Left hindlimb (tissue), 1 donor: ENCODE measurements at regions not wholly inside any gene's neighbourhood (a gene's known extent, or its start where the extent isn't known, plus 50 kb on each side); places are given as distances from the start of the nearest gene placed in this dataset.

Experiments
- DNase-seq: peaks from one replicate; pipeline ENCODE4 v3.0.0-alpha.2; 2018

DNA sequence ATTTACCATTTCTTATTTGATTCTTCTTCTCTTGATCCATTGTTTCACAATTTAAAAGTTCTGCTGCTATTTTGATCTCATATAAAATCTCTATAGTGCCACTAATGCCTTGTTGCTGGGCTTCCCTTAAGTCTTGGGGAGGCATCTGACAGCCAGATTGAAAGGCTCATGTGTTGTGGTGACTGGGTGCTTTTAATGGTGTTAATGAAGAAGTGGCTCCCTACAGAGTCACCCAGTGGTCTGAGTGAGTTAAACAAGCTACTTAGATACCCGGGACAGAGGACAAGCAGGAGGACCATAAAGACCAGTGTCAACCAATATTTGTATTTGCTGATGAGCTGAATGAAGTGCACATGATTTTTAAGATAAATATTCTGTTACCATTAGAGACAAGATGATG lies 176.4 kb upstream of the HABP2 start:
- DNase-seq: no peak

DNA sequence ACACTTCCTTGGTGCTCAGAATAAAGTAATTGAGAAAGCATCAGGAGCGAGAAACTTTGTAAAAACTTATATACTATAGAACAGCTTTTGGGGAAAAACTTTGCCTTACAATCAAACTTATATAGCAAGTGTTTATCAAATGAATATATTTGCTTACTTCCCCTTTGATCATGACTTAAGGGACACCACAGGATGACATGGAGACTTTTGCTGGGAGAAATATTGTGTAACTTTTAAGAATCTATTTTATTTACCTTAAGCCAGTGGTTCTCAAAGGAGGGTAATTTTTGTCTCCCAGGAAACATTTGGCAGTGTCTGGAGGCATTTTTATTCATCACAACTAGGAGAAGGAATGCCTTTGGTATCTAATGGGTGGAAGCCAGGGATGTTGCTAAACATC lies 173.8 kb upstream of the HABP2 start:
- DNase-seq: no peak

GRCh38 chr10:113381416-113381815 lies 171.4 kb upstream of the HABP2 start:
- DNase-seq: no peak

GRCh38 chr10:113381981-113382509 lies 170.8 kb upstream of the HABP2 start:
- no peak for DNase-seq

GRCh38 chr10:113382691-113383090 lies 170.2 kb upstream of the HABP2 start:
- DNase-seq: no peak

DNA sequence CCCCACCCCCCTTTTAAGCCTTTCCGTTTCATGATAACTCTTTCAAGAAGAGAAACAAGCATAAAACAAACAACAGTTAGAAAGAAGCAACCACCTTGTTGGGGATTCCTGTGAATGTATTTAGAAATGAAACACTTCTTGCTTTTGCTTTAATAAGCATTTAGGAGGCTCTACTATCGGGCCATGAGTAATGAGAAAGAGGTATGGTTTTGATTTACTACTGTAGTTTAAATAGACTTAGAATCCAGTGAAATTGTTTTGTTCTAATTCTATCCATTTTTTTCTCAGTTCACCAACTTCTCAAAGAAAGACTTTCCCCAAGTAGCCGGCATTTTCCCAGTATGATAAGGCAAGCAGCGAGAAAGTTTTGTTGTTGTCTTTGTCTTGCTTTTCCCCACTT lies 168.7 kb upstream of the HABP2 start:
- no peak for DNase-seq

DNA sequence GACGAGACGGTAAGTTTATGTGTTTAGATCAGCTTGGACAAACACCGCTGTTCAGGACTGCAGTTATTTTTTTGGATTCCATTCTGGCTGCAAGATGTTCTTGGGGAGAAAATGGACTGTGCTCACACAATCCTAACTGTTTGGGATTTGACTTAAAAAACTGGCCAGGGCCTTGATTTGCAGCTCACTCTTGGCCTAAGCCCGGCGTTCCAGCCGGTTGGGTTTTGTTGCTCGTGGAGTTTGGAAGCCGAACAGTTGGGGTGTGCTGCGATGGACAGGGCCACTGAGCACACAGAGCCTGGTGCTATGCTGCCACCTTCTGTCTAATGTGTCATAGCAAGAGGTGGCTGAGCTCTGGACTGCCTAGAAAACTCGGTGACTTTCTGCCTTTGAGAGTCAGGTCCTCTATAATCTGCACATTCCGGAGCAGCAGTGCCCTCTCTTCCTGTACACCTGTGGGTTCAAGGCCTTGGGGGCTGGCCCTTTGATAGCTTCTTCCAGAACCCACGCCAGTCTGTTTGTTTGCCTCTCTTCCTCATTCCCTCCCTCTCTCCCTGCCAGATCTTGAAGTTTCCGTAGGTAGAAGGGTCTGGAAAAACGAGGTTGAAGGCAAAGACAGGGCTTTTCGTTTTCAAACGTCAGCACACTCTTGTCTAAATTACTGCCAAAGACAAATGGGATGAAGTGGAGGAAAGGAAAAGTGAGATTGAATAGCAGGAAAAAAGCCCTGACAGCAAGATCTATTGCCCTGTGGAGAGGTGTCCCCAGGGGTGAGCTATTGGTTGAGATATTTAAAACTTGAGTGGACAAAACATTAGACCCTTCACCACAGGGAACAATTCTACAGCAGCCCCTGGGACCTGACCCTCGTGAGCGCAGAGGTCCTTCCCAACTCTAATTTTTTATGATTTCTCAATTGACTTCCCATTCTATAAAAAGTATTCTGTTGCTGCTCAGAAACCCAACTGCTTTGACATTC lies 167.5 kb upstream of the HABP2 start:
- peak; percentile 95 for DNase-seq

DNA sequence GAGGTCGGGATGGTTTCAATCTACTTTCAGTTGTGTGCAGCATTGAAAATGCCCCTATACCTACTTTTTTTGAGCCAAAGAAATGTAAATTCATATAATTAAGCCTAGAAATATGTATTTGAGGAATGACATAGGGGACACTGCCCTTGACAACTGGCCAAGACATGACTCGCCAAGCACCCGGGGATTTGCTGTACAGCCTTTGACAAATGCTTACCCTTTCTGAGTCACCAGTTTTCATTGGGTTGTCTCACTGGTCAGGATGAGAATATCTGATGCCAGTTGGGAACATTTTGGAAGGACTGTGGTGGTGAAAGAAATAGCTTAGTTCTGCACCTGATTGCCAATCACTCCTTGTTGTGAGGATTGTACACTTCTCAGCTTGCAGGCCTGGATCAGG lies 166.8 kb upstream of the HABP2 start:
- DNase-seq: no peak

- DNase-seq: no peak
Observed at GRCh38 chr10:113389969-113390368, 162.9 kb upstream of the HABP2 start.

GRCh38 chr10:113390896-113391295 lies 162.0 kb upstream of the HABP2 start:
- no peak for DNase-seq

DNA sequence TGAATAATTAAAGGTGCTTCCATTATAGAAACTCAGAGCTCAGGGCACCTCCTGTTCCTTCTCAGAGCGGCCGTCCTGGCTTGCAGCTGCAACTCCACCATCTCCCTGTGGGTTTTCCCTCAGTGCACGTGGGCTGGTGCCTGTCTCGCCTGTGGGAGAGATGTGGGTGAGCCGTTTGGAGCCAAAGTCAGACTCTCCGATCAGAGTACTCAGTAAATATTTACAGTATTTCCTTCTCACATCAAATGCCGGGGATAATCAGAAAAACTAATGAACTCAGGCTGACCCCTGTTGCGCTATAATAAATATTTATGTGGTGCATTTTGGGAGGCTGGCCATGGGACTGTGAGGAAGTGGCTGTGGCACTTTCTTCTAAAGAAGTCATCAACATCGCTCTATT lies 155.8 kb upstream of the HABP2 start:
- DNase-seq: no peak

- DNase-seq: no peak
Observed at GRCh38 chr10:113399065-113399464, 153.8 kb upstream of the HABP2 start.

- no peak for DNase-seq
Observed at GRCh38 chr10:113402602-113403001, 150.3 kb upstream of the HABP2 start.

DNA sequence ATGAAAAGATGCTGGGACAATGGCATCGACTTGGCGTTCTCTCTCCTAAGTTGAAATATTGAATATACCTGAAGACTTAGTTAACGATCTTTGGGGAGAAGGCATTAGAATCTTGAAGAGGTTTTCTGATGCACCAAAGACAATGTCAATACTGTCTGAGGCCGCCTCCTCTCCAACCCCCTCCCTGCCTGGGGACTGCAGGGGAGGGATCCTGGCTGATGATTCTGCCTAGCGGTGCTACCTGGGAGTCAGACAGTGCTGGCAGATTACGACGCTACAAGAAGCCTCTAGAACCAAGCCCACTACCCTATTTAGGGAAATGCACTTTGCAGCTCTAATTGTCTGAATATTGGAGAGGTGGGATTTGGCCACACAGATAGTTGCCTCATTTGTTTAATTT lies 145.6 kb upstream of the HABP2 start:
- DNase-seq: no peak

DNA sequence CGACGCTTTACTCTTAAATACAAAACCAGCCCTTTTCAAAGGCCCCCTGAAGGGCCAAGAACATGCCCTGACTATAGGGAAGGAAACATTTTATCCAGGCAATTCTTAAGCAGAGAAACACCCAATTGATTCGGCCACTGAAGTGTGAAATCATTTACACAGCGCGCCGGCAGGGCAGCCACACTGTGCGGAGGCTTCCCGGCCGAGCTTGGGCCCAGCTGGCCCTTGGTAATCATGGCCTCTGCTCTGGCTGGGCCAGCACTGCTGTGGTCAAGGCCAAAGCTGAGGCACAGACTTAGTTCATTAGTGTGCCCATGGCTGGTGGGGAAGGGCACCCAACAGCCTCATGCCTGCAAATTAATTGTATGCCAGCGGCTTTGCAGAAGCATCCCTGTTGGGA lies 143.7 kb upstream of the HABP2 start:
- DNase-seq: no peak

GRCh38 chr10:113410618-113411017 lies 142.2 kb upstream of the HABP2 start:
- DNase-seq: no peak

DNA sequence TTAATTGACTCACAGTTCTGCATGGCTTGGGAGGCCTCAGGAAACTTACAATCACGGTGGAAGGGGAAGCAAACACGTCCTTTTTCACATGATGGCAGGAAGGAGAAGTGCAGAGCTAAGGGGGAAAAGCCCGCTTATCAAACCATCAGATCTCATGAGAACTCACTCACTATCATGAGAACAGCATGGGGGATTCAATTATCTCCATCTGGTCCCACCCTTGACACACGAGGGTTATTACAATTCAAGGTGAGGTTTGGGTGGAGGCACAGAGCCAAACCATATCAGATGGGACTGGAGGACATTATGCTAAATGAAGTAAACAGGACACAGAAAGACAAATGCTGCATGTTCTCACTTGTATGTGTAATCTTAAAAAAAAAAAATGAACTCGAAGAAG lies 141.4 kb upstream of the HABP2 start:
- no peak for DNase-seq

GRCh38 chr10:113412161-113412560 lies 140.7 kb upstream of the HABP2 start:
- no peak for DNase-seq

- DNase-seq: no peak
Observed at GRCh38 chr10:113414543-113414942, 138.3 kb upstream of the HABP2 start.

DNA sequence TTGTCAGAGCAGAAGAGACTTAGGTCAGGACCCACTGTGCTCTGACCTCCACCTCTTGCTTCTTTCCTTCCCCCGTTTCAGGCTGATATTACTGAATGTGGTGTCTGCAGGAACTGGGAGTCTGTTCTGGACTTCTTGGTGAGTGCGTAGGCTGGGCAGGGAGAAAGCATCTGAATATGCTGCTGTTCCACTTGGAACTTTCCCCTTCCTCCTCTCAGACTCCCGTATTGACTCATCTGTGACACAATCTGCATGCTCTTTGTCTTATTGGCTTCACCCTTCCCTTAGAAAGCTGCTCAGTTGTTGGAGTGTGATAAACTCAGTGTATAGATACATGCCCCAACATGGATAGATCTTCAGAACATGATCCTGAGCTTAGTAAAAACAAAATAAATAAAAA lies 137.6 kb upstream of the HABP2 start:
- DNase-seq: no peak

GRCh38 chr10:113420057-113420732 lies 132.7 kb upstream of the HABP2 start:
- DNase-seq: no peak

DNA sequence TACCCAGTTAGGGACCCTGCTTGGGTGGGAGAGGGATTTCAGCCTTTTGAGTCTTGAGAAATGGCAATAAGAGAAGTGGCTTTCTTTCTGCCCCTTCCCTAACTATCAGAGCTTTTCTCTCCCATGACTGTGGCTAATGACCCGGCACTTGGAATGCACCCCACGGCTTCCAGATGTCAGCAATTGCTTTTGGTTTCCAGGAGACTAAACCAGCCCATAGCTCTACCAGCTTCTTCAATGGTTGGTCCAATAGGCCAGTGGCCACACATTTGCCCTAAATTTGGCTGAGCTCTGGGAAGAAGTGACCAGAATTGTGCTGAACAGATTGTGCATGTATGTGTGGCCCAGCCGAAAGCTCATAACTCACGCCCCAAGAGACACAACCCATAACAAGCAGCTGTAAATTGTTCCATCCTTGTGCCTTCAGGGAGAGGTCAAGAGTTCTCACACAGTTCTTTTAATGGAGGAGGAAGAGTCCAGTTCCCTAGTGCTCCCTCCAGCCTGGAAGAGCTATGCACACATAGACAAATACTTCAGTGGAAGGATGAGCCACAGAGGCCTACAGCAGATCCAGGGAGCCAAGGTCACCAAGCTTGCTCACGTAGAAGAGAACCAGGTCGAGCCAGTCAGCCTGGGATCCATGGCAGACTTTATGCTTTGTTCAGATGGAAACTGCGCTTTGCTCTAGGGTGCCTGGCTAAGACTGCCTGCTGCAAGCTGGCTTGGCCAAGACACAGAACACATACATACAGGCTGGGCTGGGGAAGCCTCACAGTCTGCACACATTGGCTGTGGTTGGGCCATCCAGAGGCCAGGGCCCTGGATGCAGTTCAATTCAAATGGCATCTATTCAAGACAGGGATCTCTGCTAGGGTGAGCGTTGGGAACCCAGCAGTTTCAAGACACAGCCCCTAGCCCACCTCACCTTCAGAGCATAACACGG lies 131.8 kb upstream of the HABP2 start:
- no peak for DNase-seq

- no peak for DNase-seq
Observed at GRCh38 chr10:113422371-113422770, 130.5 kb upstream of the HABP2 start.
